ENCODE measurements at regions not wholly inside any gene's neighbourhood (a gene's known extent, or its start where the extent isn't known, plus 50 kb on each side); places are given as distances from the start of the nearest gene placed in this dataset.

- DNase-seq (ENCODE audit: low spot score), result no peak
Observed at GRCh38 chr19:31911577-31911976, 433.8 kb upstream of the ZNF507 start.

DNA sequence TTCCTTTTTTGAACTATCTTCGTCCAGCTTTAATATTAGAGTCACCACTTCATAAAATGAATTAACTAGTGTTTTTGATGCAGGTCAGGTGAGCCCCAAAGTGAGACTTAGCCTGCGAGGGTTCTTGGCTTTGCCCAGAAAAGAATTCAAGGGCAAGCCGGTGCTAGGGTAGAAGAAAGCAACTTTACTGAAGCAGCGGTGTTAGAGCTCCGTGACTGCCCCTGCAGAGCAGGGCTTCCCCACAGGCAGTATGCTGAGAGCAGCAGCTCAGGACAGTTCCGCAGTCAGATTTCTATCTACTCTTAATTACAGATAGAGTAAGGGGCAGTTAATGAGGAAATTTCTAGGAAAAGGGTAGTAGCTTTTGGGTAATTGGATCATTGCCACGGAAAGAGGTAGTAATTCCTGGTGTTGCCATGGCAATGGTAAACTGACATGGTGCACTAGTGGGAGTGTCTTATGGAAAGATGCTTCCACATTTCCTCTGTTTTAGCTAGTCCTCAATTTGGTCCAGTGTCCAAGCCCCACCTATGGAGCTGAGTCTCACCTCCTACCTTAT, 432.2 kb upstream of the ZNF507 start:
- Histone ChIP-seq H3K4me3 (ENCODE audit: low read depth in 1 of 3, low read length in 3 of 3) (no peak overlapping the region), H3K4me1 (ENCODE audit: control insufficient read depth in 4 of 4, insufficient read depth in 4 of 4, low read length in 3 of 4) (no peaks in the 10 kb centered on the region), H3K27me3 (ENCODE audit: control insufficient read depth in 4 of 4, insufficient read depth in 4 of 4, low read length in 3 of 4) (no peaks in the 10 kb centered on the region), H3K27ac (ENCODE audit: low read depth in 1 of 2, low read length in 2 of 2) (no peak overlapping the region), H3K9me3 (ENCODE audit: control insufficient read depth in 4 of 4, low read length in 3 of 4) (no peaks in the 10 kb centered on the region), H3K36me3 (ENCODE audit: control insufficient read depth in 4 of 4, insufficient read depth in 3 of 4, low read depth in 1 of 4, low read length in 3 of 4) (no peaks in the 10 kb centered on the region), H3K9ac (ENCODE audit: low read depth in 1 of 2, low read length in 2 of 2) (no peak overlapping the region)
- DNase-seq (ENCODE audit: low spot score), result no peak
- WGBS, result 59% methylated on average over 7 of the region's 7 CpGs
- no peak for TF ChIP-seq FOXA1 (IDR thresholded peaks at IDR 0.05)
- TF ChIP-seq SP1 (IDR thresholded peaks at IDR 0.05), result no peak
- no peak for TF ChIP-seq GABPA (IDR thresholded peaks at IDR 0.05 in 1 of 2, conservative IDR thresholded peaks at IDR 0.05 in 1 of 2)
- no peak for TF ChIP-seq RAD21 (IDR thresholded peaks at IDR 0.05)
- TF ChIP-seq, protein P1, sequence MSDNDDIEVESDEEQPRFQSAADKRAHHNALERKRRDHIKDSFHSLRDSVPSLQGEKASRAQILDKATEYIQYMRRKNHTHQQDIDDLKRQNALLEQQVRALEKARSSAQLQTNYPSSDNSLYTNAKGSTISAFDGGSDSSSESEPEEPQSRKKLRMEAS (IDR thresholded peaks at IDR 0.05), result no peak
- TF ChIP-seq HNF4G (IDR thresholded peaks at IDR 0.05), result no peak
- TF ChIP-seq YY1 (IDR thresholded peaks at IDR 0.05), result no peak
- TF ChIP-seq EGR1 (IDR thresholded peaks at IDR 0.05; ENCODE audit: low read depth in 2 of 2), result no peak
- no peak for TF ChIP-seq NR2F2 (IDR thresholded peaks at IDR 0.05)
- TF ChIP-seq JUND (IDR thresholded peaks at IDR 0.05), result no peak
- no peak for TF ChIP-seq CTCF (IDR thresholded peaks at IDR 0.05; ENCODE audit: low read depth, low read length, missing input control)
- no peak for TF ChIP-seq RXRA (IDR thresholded peaks at IDR 0.05)
- no peak for TF ChIP-seq HNF4A (conservative IDR thresholded peaks at IDR 0.05)
- TF ChIP-seq, protein P2, sequence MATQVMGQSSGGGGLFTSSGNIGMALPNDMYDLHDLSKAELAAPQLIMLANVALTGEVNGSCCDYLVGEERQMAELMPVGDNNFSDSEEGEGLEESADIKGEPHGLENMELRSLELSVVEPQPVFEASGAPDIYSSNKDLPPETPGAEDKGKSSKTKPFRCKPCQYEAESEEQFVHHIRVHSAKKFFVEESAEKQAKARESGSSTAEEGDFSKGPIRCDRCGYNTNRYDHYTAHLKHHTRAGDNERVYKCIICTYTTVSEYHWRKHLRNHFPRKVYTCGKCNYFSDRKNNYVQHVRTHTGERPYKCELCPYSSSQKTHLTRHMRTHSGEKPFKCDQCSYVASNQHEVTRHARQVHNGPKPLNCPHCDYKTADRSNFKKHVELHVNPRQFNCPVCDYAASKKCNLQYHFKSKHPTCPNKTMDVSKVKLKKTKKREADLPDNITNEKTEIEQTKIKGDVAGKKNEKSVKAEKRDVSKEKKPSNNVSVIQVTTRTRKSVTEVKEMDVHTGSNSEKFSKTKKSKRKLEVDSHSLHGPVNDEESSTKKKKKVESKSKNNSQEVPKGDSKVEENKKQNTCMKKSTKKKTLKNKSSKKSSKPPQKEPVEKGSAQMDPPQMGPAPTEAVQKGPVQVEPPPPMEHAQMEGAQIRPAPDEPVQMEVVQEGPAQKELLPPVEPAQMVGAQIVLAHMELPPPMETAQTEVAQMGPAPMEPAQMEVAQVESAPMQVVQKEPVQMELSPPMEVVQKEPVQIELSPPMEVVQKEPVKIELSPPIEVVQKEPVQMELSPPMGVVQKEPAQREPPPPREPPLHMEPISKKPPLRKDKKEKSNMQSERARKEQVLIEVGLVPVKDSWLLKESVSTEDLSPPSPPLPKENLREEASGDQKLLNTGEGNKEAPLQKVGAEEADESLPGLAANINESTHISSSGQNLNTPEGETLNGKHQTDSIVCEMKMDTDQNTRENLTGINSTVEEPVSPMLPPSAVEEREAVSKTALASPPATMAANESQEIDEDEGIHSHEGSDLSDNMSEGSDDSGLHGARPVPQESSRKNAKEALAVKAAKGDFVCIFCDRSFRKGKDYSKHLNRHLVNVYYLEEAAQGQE (IDR thresholded peaks at IDR 0.05), result no peak
- TF ChIP-seq TAF1 (conservative IDR thresholded peaks at IDR 0.05), result no peak

More at GRCh38 chr19:31911577-31911976, 433.8 kb upstream of the ZNF507 start:
- 72% methylated on average over 6 of the region's 6 CpGs for WGBS
- Histone ChIP-seq H3K27ac (ENCODE audit: low read depth in 1 of 2, low read length in 2 of 2) (no peak overlapping the region), H3K4me3 (ENCODE audit: low read depth in 1 of 3, low read length in 3 of 3) (no peak overlapping the region), H3K36me3 (ENCODE audit: control insufficient read depth in 4 of 4, insufficient read depth in 3 of 4, low read depth in 1 of 4, low read length in 3 of 4) (no peaks in the 10 kb centered on the region), H3K4me1 (ENCODE audit: control insufficient read depth in 4 of 4, insufficient read depth in 4 of 4, low read length in 3 of 4) (no peaks in the 10 kb centered on the region), H3K27me3 (ENCODE audit: control insufficient read depth in 4 of 4, insufficient read depth in 4 of 4, low read length in 3 of 4) (no peaks in the 10 kb centered on the region), H3K9ac (ENCODE audit: low read depth in 1 of 2, low read length in 2 of 2) (no peak overlapping the region), H3K9me3 (ENCODE audit: control insufficient read depth in 4 of 4, low read length in 3 of 4) (no peaks in the 10 kb centered on the region)
- TF ChIP-seq EGR1 (IDR thresholded peaks at IDR 0.05; ENCODE audit: low read depth in 2 of 2) (no peak), RAD21 (IDR thresholded peaks at IDR 0.05) (no peak), SP1 (IDR thresholded peaks at IDR 0.05) (no peak), CTCF (IDR thresholded peaks at IDR 0.05; ENCODE audit: low read depth, low read length, missing input control) (no peak), HNF4A (conservative IDR thresholded peaks at IDR 0.05) (no peak), ZBTB33 (IDR thresholded peaks at IDR 0.05) (no peak), TAF1 (conservative IDR thresholded peaks at IDR 0.05) (no peak), NR2F2 (IDR thresholded peaks at IDR 0.05) (no peak), HNF4G (IDR thresholded peaks at IDR 0.05) (no peak), JUND (IDR thresholded peaks at IDR 0.05) (no peak)
